HepG2 (cell line): ENCODE measurements at regions not wholly inside any gene's neighbourhood (a gene's known extent, or its start where the extent isn't known, plus 50 kb on each side); places are given as distances from the start of the nearest gene placed in this dataset.

Experiments
- ATAC-seq: fragments of 200-7000 bp; cut with Tn5 transposase; 3 replicates; pipeline ENCODE4 v1.9.1; 2020; ENCODE audit warnings: mild to moderate bottlenecking, moderate library complexity
- BruUV-seq: library from RNA; stranded (reverse); fragments of 400-500 nt; replicated peaks from 2 replicates; lab custom pipeline; 2021; lab: Mats Ljungman, UMichigan
- CTCF ChIA-PET: fragments of 300-600 bp; formaldehyde crosslinking; extraction: SDS; loops from one replicate; lab custom pipeline; 2021; ENCODE audit warnings: low total read pairs, inconsistent platforms, low intra/inter-chr PET ratio; lab: Yijun Ruan, JAX
- POLR2A ChIA-PET: fragments of 350-600 bp; sonication (Branson Sonifier 250); formaldehyde crosslinking; loops from one replicate; lab custom pipeline; 2020; ENCODE audit warnings: antibody characterized with exemption, inconsistent platforms; lab: Yijun Ruan, JAX
- DNase-seq: peaks from one replicate; pipeline ENCODE4 v3.0.0-alpha.2; 2015; ENCODE audit warnings: low spot score
- FAIRE-seq: peaks from 3 replicates; lab custom pipeline; 2011; peaks lifted over from hg19 to GRCh38; lab: Jason Lieb, UNC
- H2AFZ ChIP-seq: one replicate; pipeline ENCODE4 v1.6.1; 2011; ENCODE audit warnings: low read length, inconsistent platforms
- H3K27ac ChIP-seq: fragments of 300-600 bp; 3 replicates; pipeline ENCODE4 v1.8.0; 2011; ENCODE audit warnings: mixed run types, mild to moderate bottlenecking, mixed read lengths, low read length, inconsistent platforms; ENCODE audit not compliant: insufficient read depth; ENCODE audit errors: extremely low read length
- H3K27me3 ChIP-seq, 2 experiments: fragments of 200-600 bp in 1 of 2; 2 replicates in 1 of 2; 3 replicates in 1 of 2; pipeline versions ENCODE4 v1.6.0 to v1.8.0; 2011; ENCODE audit warnings: low read length in 2 of 2, mild to moderate bottlenecking in 2 of 2, moderate library complexity in 2 of 2, inconsistent platforms in 1 of 2; ENCODE audit not compliant: insufficient read depth in 2 of 2, control insufficient read depth in 1 of 2
- H3K36me3 ChIP-seq, 2 experiments: fragments of 200-600 bp in 1 of 2; replicated peaks in 1 of 2; 2 replicates in 1 of 2; 3 replicates in 1 of 2; pipeline versions ENCODE4 v1.5.1 to v1.8.0; 2011; ENCODE audit warnings: low read length in 2 of 2, inconsistent platforms in 1 of 2; ENCODE audit not compliant: insufficient read depth in 2 of 2, control insufficient read depth in 1 of 2
- H3K4me1 ChIP-seq: 2 replicates; pipeline ENCODE4 v1.5.1; 2012; ENCODE audit warnings: low read length, inconsistent platforms; ENCODE audit not compliant: insufficient read depth
- H3K4me2 ChIP-seq: 2 replicates; pipeline ENCODE4 v1.6.0; 2011; ENCODE audit warnings: low read depth, low read length, inconsistent platforms
- H3K4me3 ChIP-seq, 3 experiments: fragments of 200-600 bp in 1 of 3; sonication (generic), shearing (Covaris generic) in 1 of 3; replicated peaks in 1 of 3; 2 replicates each; pipeline ENCODE4 v1.5.1; 2011 to 2016; ENCODE audit warnings: low read length in 3 of 3, inconsistent platforms in 2 of 3, low read depth in 2 of 3, mild to moderate bottlenecking in 2 of 3, control low read depth in 1 of 3, mixed read lengths in 1 of 3; ENCODE audit not compliant: insufficient read depth in 1 of 3
- H3K79me2 ChIP-seq: one replicate; pipeline ENCODE4 v1.6.1; 2011; ENCODE audit warnings: low read length, inconsistent platforms; ENCODE audit not compliant: insufficient read depth
- H3K9ac ChIP-seq: 2 replicates; pipeline ENCODE4 v1.6.0; 2011; ENCODE audit warnings: mild to moderate bottlenecking, low read depth, low read length, inconsistent platforms; ENCODE audit not compliant: insufficient read depth
- H3K9me3 ChIP-seq: 2 replicates; pipeline ENCODE4 v1.5.1; 2012; ENCODE audit warnings: mild to moderate bottlenecking, low read length
- H4K20me1 ChIP-seq: 2 replicates; pipeline ENCODE4 v1.6.0; 2011; ENCODE audit warnings: inconsistent platforms, mild to moderate bottlenecking, low read length, moderate library complexity; ENCODE audit not compliant: insufficient read depth
- CCDC6 ChIP-seq: sonication (generic); formaldehyde crosslinking; IDR thresholded peaks from 2 replicates; pipeline ENCODE4 v1.8.1; 2022; ENCODE audit warnings: mild to moderate bottlenecking, missing genetic modification reagents, moderate library complexity
- DMTF1 ChIP-seq: sonication (generic); formaldehyde crosslinking; IDR thresholded peaks from 2 replicates; pipeline ENCODE4 v1.4.0; 2020; ENCODE audit warnings: mild to moderate bottlenecking, missing genetic modification reagents
- GATAD1 ChIP-seq: IDR thresholded peaks from 2 replicates; pipeline ENCODE4 v1.6.1; 2016; ENCODE audit warnings: missing genetic modification reagents, missing compliant biosample characterization
- PTBP1 ChIP-seq: fragments of 200-400 bp; formaldehyde crosslinking; IDR thresholded peaks from 2 replicates; pipeline ENCODE4 v1.6.1; 2018; ENCODE audit warnings: low read length, low read depth; ENCODE audit not compliant: poor library complexity, severe bottlenecking
- SYNCRIP ChIP-seq: fragments of 200-400 bp; formaldehyde crosslinking; IDR thresholded peaks from 2 replicates; pipeline ENCODE4 v1.6.1; 2018; ENCODE audit warnings: mild to moderate bottlenecking, low read depth, low read length; ENCODE audit not compliant: insufficient read depth
- TFAP4 ChIP-seq: sonication (generic); IDR thresholded peaks from 2 replicates; pipeline ENCODE4 v1.6.1; 2016; ENCODE audit warnings: low read depth, borderline replicate concordance
- ZFP1 ChIP-seq: IDR thresholded peaks from 2 replicates; pipeline ENCODE4 v1.6.1; 2016
- ZNF292 ChIP-seq: sonication (generic); formaldehyde crosslinking; IDR thresholded peaks from 2 replicates; pipeline ENCODE4 v1.8.1; 2022; ENCODE audit warnings: mild to moderate bottlenecking, low read depth, missing genetic modification reagents, borderline replicate concordance
- ZNF644 ChIP-seq: IDR thresholded peaks from 2 replicates; pipeline ENCODE4 v1.6.1; 2016; ENCODE audit warnings: low read depth
- ZNF841 ChIP-seq: sonication (generic); formaldehyde crosslinking; IDR thresholded peaks from 2 replicates; pipeline ENCODE4 v1.8.1; 2023; ENCODE audit warnings: missing genetic modification reagents, borderline replicate concordance
- ZXDC ChIP-seq: sonication (generic); formaldehyde crosslinking; IDR thresholded peaks from 2 replicates; pipeline ENCODE4 v1.5.0; 2020; ENCODE audit warnings: mild to moderate bottlenecking, missing genetic modification reagents
- WGBS: methylation state at CpG from one replicate; pipeline ENCODE4 v1.1.6; 2017; ENCODE audit warnings: low lambda C conversion rate; 5-methylcytosine and 5-hydroxymethylcytosine counted together
- in situ Hi-C: cut with HindIII; loops from 2 replicates; pipeline ENCODE4 v1.10.0; 2017; ENCODE audit warnings: low pct_unique_long_range_greater_than_20kb; ENCODE audit not compliant: extremely low pct_ligation_motif_present
- intact Hi-C: fragments of 100-400 bp; cut with micrococcal nuclease; formaldehyde crosslinking; loops from one replicate; pipeline ENCODE4 v1.10.0; 2022; ENCODE audit not compliant: unreplicated experiment

- TF ChIP-seq ZNF292 (no peak), TFAP4 (no peak), DMTF1 (CRISPR knock-in tag) (no peak)
These were observed 585.7 kb upstream of the DAB2 start (continued) for GRCh38 chr5:40010436-40010835.

- FAIRE-seq (no peak), ATAC-seq (no peak), DNase-seq (no peak)
- Histone ChIP-seq H3K9ac (no peak overlapping the region), H2AFZ (no peak overlapping the region), H3K27me3 (no peaks in the 10 kb centered on the region), H3K4me1 (no peaks in the 10 kb centered on the region), H4K20me1 (no peaks in the 10 kb centered on the region), H3K9me3 (peaks cover 56% of the 10 kb centered on the region), H3K27ac (no peak overlapping the region), H3K79me2 (no peaks in the 10 kb centered on the region), H3K4me3 (no peak overlapping the region), H3K4me2 (no peak overlapping the region), H3K36me3 (no peaks in the 10 kb centered on the region)
- intact Hi-C loops (no loop called here), in situ Hi-C loops (no loop called here)
- CTCF ChIA-PET, result no interaction called here
- no peak for TF ChIP-seq GATAD1 (CRISPR knock-in tag)
- no peak for TF ChIP-seq PTBP1
- no peak for TF ChIP-seq CCDC6 (CRISPR knock-in tag)
- no peak for TF ChIP-seq ZNF841 (CRISPR knock-in tag)
- no peak for TF ChIP-seq ZFP1 (CRISPR knock-in tag)
- no peak for TF ChIP-seq ZNF644 (CRISPR knock-in tag)
- no peak for TF ChIP-seq ZXDC (CRISPR knock-in tag)
- TF ChIP-seq SYNCRIP, result no peak
- BruUV-seq, result no TSS peak
- POLR2A ChIA-PET, result no interaction called here
- WGBS, result 4% methylated on average over 1 of the region's 1 CpG
These were observed 581.5 kb upstream of the DAB2 start for GRCh38 chr5:40006260-40006659.
